ENCODE measurements at regions not wholly inside any gene's neighbourhood (a gene's known extent, or its start where the extent isn't known, plus 50 kb on each side); places are given as distances from the start of the nearest gene placed in this dataset.

DNA sequence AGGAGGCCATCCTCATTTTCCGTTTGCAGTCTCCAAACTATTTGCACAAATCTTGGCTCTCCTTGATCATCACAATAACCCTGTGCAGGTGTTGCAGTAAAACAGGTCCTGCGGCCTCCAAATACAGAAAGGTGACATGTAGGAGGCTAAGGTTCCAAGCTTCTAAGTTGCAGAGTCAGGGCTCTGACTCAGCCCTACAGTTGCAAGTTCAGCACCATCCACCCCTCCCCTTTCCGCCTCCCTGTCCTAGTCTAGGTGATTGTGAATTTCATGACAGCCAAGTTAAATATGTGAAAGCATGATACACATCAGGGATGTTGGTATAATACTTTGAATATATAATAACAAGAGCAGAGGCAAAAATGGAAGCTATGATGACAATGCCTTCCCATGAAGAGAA is 317.3 kb upstream of the CDH4 start:
- POLR2A ChIA-PET: no interaction called here
- TF ChIP-seq ZNF677 (tag by site-specific recombination; IDR thresholded peaks at IDR 0.05): no peak
- no peak for TF ChIP-seq ZNF837 (tag by site-specific recombination; IDR thresholded peaks at IDR 0.05)
- TF ChIP-seq, protein P1, sequence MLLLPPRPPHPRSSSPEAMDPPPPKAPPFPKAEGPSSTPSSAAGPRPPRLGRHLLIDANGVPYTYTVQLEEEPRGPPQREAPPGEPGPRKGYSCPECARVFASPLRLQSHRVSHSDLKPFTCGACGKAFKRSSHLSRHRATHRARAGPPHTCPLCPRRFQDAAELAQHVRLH (tag by site-specific recombination; IDR thresholded peaks at IDR 0.05): no peak
- TF ChIP-seq ZNF707 (tag by site-specific recombination; IDR thresholded peaks at IDR 0.05): no peak
- no peak for TF ChIP-seq BCL11B (tag by site-specific recombination; IDR thresholded peaks at IDR 0.05; ENCODE audit: low read depth)
- no peak for TF ChIP-seq ZFP3 (tag by site-specific recombination; IDR thresholded peaks at IDR 0.05; ENCODE audit: low read depth)
- Histone ChIP-seq H3K27ac (ENCODE audit: extremely low read depth, low read depth, low read length) (no peak overlapping the region), H3K4me3 (ENCODE audit: low read depth, low read length) (no peak overlapping the region), H3K36me3 (ENCODE audit: control insufficient read depth in 2 of 2, insufficient read depth in 1 of 2, low read length in 2 of 2) (no peaks in the 10 kb centered on the region), H3K4me1 (ENCODE audit: control insufficient read depth, insufficient read depth, low read length) (no peaks in the 10 kb centered on the region), H3K9me3 (ENCODE audit: control insufficient read depth, insufficient read depth, low read depth, low read length) (no peaks in the 10 kb centered on the region)
- CTCF ChIA-PET: no interaction called here

DNA sequence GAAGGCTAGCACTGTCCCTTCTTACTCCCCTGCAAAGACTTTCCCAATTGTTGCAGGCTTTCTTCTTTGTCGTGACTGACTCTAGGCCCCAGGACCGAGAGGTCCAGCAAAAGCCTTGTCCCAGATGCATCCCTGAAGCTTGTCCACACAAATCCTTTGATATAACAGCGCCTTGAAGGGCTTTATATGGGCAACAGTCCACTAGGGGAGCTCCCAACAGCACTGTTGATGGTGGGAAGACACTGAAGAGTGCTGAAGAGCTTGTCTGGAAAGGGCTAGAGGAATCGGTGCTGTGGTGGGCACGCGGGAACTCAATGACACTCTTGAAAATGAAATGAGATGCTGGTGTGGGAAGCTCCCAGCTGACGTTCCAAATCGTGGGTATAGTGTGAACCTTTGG is 316.1 kb upstream of the CDH4 start:
- ChIA-PET POLR2A (no interaction called here), CTCF (no interaction called here)
- TF ChIP-seq ZBTB8A (tag by site-specific recombination; IDR thresholded peaks at IDR 0.05) (no peak), ZNF140 (tag by site-specific recombination; IDR thresholded peaks at IDR 0.05) (no peak), EGR2 (tag by site-specific recombination; IDR thresholded peaks at IDR 0.05; ENCODE audit: low read depth) (no peak), ZNF19 (tag by site-specific recombination; IDR thresholded peaks at IDR 0.05; ENCODE audit: low read depth) (no peak), ZBTB1 (tag by site-specific recombination; IDR thresholded peaks at IDR 0.05) (no peak), TRIM28 (IDR thresholded peaks at IDR 0.05; ENCODE audit: borderline replicate concordance, low read length) (no peak), RBAK (tag by site-specific recombination; IDR thresholded peaks at IDR 0.05) (no peak), ZNF514 (tag by site-specific recombination; IDR thresholded peaks at IDR 0.05) (no peak), ZNF311 (tag by site-specific recombination; IDR thresholded peaks at IDR 0.05; ENCODE audit: borderline replicate concordance) (no peak), ZNF202 (tag by site-specific recombination; IDR thresholded peaks at IDR 0.05; ENCODE audit: borderline replicate concordance) (no peak)
- TF ChIP-seq, protein P2, sequence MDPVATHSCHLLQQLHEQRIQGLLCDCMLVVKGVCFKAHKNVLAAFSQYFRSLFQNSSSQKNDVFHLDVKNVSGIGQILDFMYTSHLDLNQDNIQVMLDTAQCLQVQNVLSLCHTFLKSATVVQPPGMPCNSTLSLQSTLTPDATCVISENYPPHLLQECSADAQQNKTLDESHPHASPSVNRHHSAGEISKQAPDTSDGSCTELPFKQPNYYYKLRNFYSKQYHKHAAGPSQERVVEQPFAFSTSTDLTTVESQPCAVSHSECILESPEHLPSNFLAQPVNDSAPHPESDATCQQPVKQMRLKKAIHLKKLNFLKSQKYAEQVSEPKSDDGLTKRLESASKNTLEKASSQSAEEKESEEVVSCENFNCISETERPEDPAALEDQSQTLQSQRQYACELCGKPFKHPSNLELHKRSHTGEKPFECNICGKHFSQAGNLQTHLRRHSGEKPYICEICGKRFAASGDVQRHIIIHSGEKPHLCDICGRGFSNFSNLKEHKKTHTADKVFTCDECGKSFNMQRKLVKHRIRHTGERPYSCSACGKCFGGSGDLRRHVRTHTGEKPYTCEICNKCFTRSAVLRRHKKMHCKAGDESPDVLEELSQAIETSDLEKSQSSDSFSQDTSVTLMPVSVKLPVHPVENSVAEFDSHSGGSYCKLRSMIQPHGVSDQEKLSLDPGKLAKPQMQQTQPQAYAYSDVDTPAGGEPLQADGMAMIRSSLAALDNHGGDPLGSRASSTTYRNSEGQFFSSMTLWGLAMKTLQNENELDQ (tag by site-specific recombination; IDR thresholded peaks at IDR 0.05; ENCODE audit: low read depth): no peak
- TF ChIP-seq, protein P3, sequence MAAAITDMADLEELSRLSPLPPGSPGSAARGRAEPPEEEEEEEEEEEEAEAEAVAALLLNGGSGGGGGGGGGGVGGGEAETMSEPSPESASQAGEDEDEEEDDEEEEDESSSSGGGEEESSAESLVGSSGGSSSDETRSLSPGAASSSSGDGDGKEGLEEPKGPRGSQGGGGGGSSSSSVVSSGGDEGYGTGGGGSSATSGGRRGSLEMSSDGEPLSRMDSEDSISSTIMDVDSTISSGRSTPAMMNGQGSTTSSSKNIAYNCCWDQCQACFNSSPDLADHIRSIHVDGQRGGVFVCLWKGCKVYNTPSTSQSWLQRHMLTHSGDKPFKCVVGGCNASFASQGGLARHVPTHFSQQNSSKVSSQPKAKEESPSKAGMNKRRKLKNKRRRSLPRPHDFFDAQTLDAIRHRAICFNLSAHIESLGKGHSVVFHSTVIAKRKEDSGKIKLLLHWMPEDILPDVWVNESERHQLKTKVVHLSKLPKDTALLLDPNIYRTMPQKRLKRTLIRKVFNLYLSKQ (tag by site-specific recombination; IDR thresholded peaks at IDR 0.05; ENCODE audit: borderline replicate concordance): no peak
- TF ChIP-seq, protein P4, sequence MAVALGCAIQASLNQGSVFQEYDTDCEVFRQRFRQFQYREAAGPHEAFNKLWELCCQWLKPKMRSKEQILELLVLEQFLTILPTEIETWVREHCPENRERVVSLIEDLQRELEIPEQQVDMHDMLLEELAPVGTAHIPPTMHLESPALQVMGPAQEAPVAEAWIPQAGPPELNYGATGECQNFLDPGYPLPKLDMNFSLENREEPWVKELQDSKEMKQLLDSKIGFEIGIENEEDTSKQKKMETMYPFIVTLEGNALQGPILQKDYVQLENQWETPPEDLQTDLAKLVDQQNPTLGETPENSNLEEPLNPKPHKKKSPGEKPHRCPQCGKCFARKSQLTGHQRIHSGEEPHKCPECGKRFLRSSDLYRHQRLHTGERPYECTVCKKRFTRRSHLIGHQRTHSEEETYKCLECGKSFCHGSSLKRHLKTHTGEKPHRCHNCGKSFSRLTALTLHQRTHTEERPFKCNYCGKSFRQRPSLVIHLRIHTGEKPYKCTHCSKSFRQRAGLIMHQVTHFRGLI (tag by site-specific recombination; IDR thresholded peaks at IDR 0.05): no peak
- no peaks in the 10 kb centered on the region for H3K9me3 ChIP-seq (ENCODE audit: control insufficient read depth, insufficient read depth, low read depth, low read length)
- H3K4me3 ChIP-seq (ENCODE audit: low read depth, low read length): no peak overlapping the region
- no peaks in the 10 kb centered on the region for H3K4me1 ChIP-seq (ENCODE audit: control insufficient read depth, insufficient read depth, low read length)
- no peaks in the 10 kb centered on the region for H3K36me3 ChIP-seq (ENCODE audit: control insufficient read depth in 2 of 2, insufficient read depth in 1 of 2, low read length in 2 of 2)
- no peak overlapping the region for H3K27ac ChIP-seq (ENCODE audit: extremely low read depth, low read depth, low read length)

Measured in HEK293 (cell line).